A549 (cell line): ENCODE measurements at regions not wholly inside any gene's neighbourhood (a gene's known extent, or its start where the extent isn't known, plus 50 kb on each side); places are given as distances from the start of the nearest gene placed in this dataset.

Experiments used
- ATAC-seq, 2 experiments: fragments of 200-7000 bp in 1 of 2; fragments of >200 bp in 1 of 2; cut with Nextera tagmentation in 1 of 2; cut with Tn5 transposase in 1 of 2; 3 replicates each; pipeline versions ENCODE4 v1.8.0 to v1.9.1; 2018 to 2020; ENCODE audit warnings: mild to moderate bottlenecking in 1 of 2, moderate library complexity in 1 of 2
- CTCF ChIA-PET: fragments of 300-600 bp; sonication (Branson Sonifier 250); formaldehyde crosslinking; extraction: SDS; loops from one replicate; lab custom pipeline; 2021; ENCODE audit warnings: antibody characterized with exemption, inconsistent platforms; lab: Yijun Ruan, JAX
- POLR2A ChIA-PET: fragments of 350-600 bp; formaldehyde crosslinking; extraction: SDS; loops from one replicate; lab custom pipeline; 2021; ENCODE audit warnings: antibody characterized with exemption, inconsistent platforms; lab: Yijun Ruan, JAX
- DNase-seq, 2 experiments: peaks; one replicate each; pipeline versions ENCODE4 v3.0.0 to v3.0.0-alpha.2; 2011 to 2016; ENCODE audit warnings: low read depth in 1 of 2, low spot score in 1 of 2
- FAIRE-seq: peaks from 2 replicates; lab custom pipeline; 2011; peaks lifted over from hg19 to GRCh38; lab: Jason Lieb, UNC
- H3K27ac ChIP-seq, 2 experiments: fragments of >200 bp; sonication (Bioruptor Twin); formaldehyde crosslinking; 3 replicates each; pipeline ENCODE4 v1.5.1; 2016 to 2017
- H3K4me1 ChIP-seq: fragments of >200 bp; sonication (Bioruptor Twin); formaldehyde crosslinking; 3 replicates; pipeline ENCODE4 v1.6.1; 2016
- H3K4me2 ChIP-seq: fragments of >200 bp; sonication (Bioruptor Twin); formaldehyde crosslinking; 3 replicates; pipeline ENCODE4 v1.6.1; 2016
- H3K4me3 ChIP-seq: fragments of >200 bp; sonication (Bioruptor Twin); formaldehyde crosslinking; 3 replicates; pipeline ENCODE4 v1.5.1; 2016
- H3K9me3 ChIP-seq: fragments of >200 bp; sonication (Bioruptor Twin); formaldehyde crosslinking; 3 replicates; pipeline ENCODE4 v1.6.1; 2016
- CBX2 ChIP-seq: fragments of 200-600 bp; sonication (generic); IDR thresholded peaks from 2 replicates; pipeline ENCODE4 v1.6.1; 2016; ENCODE audit warnings: low read depth, mild to moderate bottlenecking, borderline replicate concordance
- CHD2 ChIP-seq: fragments of 150-350 bp; IDR thresholded peaks from 2 replicates; pipeline ENCODE4 v1.6.1; 2014; ENCODE audit warnings: low read length; ENCODE audit not compliant: partially characterized antibody
- EHF ChIP-seq: fragments of 250-450 bp; sonication (Bioruptor Pico); IDR thresholded peaks from 2 replicates; pipeline ENCODE4 v1.5.0; 2020; ENCODE audit warnings: mild to moderate bottlenecking
- ELK1 ChIP-seq: fragments of 150-350 bp; IDR thresholded peaks from 2 replicates; pipeline ENCODE4 v1.6.1; 2014; ENCODE audit warnings: low read depth, mild to moderate bottlenecking, low read length
- EP300 ChIP-seq, 2 experiments: fragments of >200 bp; sonication (Bioruptor Twin); formaldehyde crosslinking; IDR thresholded peaks; 2 replicates in 1 of 2; 3 replicates in 1 of 2; pipeline ENCODE4 v1.6.1; 2016 to 2017
- FOSL2 ChIP-seq, 2 experiments: fragments of 450-650 bp in 1 of 2; fragments of >200 bp in 1 of 2; sonication (Bioruptor Twin) in 1 of 2; formaldehyde crosslinking; IDR thresholded peaks; 2 replicates each; pipeline versions ENCODE4 v1.5.0 to v1.6.1; 2016 to 2020; ENCODE audit warnings: mild to moderate bottlenecking in 1 of 2, moderate library complexity in 1 of 2
- GATA3 ChIP-seq: IDR thresholded peaks from 2 replicates; pipeline ENCODE4 v1.6.1; 2012; ENCODE audit warnings: borderline replicate concordance
- HOXB5 ChIP-seq: fragments of 250-450 bp; sonication (Bioruptor Pico); IDR thresholded peaks from 2 replicates; pipeline ENCODE4 v1.5.0; 2020; ENCODE audit warnings: mild to moderate bottlenecking, moderate library complexity
- JUNB ChIP-seq: fragments of >200 bp; sonication (Bioruptor Twin); formaldehyde crosslinking; IDR thresholded peaks from 2 replicates; pipeline ENCODE4 v1.6.1; 2016
- KDM1A ChIP-seq: fragments of 200-600 bp; sonication (generic); IDR thresholded peaks from 2 replicates; pipeline ENCODE4 v1.6.1; 2016; ENCODE audit warnings: low read depth, mild to moderate bottlenecking
- MAX ChIP-seq: IDR thresholded peaks from 2 replicates; pipeline ENCODE4 v1.6.1; 2012
- MAZ ChIP-seq: fragments of 150-350 bp; IDR thresholded peaks from 2 replicates; pipeline ENCODE4 v1.6.1; 2014; ENCODE audit warnings: antibody characterized with exemption, low read depth, low read length, borderline replicate concordance
- NFE2L2 ChIP-seq: fragments of 150-350 bp; conservative IDR thresholded peaks from 2 replicates; pipeline ENCODE4 v1.6.1; 2014; ENCODE audit warnings: low read length
- NR3C1 ChIP-seq: fragments of >200 bp; sonication (Bioruptor Twin); formaldehyde crosslinking; IDR thresholded peaks from 3 replicates; pipeline ENCODE4 v1.6.1; 2017
- PHF8 ChIP-seq: fragments of 200-600 bp; sonication (generic); IDR thresholded peaks from 2 replicates; pipeline ENCODE4 v1.6.1; 2016; ENCODE audit warnings: low read depth, mild to moderate bottlenecking, antibody characterized with exemption, moderate library complexity, borderline replicate concordance
- RAD21 ChIP-seq, 2 experiments: fragments of >200 bp in 1 of 2; sonication (Bioruptor Twin) in 1 of 2; formaldehyde crosslinking in 1 of 2; IDR thresholded peaks in 1 of 2; conservative IDR thresholded peaks in 1 of 2; 2 replicates in 1 of 2; 3 replicates in 1 of 2; pipeline ENCODE4 v1.6.1; 2012 to 2018; ENCODE audit warnings: inconsistent platforms in 1 of 2
- RCOR1 ChIP-seq: fragments of 150-350 bp; IDR thresholded peaks from 2 replicates; pipeline ENCODE4 v1.6.1; 2014; ENCODE audit warnings: antibody characterized with exemption, low read length, low read depth
- SMC3 ChIP-seq: fragments of >200 bp; sonication (Bioruptor Twin); formaldehyde crosslinking; IDR thresholded peaks from 3 replicates; pipeline ENCODE4 v1.6.1; 2018; ENCODE audit warnings: inconsistent platforms
- TP53 ChIP-seq: fragments of 250-450 bp; sonication (Bioruptor Pico); IDR thresholded peaks from 2 replicates; pipeline ENCODE4 v1.5.0; 2021; ENCODE audit warnings: mild to moderate bottlenecking, moderate library complexity
- ZC3H11A ChIP-seq: fragments of 450-650 bp; IDR thresholded peaks from 2 replicates; pipeline ENCODE4 v1.6.1; 2014; ENCODE audit warnings: antibody characterized with exemption, mild to moderate bottlenecking
- ZNF302 ChIP-seq: fragments of 250-450 bp; sonication (Bioruptor Pico); IDR thresholded peaks from 2 replicates; pipeline ENCODE4 v1.9.0; 2021; ENCODE audit warnings: inconsistent platforms, mild to moderate bottlenecking, moderate library complexity
- WGBS: methylation state at CpG from one replicate; pipeline ENCODE4 v1.1.6; 2017; ENCODE audit errors: missing lambda C conversion rate; 5-methylcytosine and 5-hydroxymethylcytosine counted together
- TF ChIP-seq, protein P1 (sequence below): fragments of 250-450 bp; sonication (Bioruptor Pico); IDR thresholded peaks from 2 replicates; pipeline ENCODE4 v1.5.0; 2021; ENCODE audit warnings: mild to moderate bottlenecking, moderate library complexity, borderline replicate concordance
- TF ChIP-seq, protein P2 (sequence below): fragments of >200 bp; sonication (Bioruptor Twin); formaldehyde crosslinking; IDR thresholded peaks from 3 replicates; pipeline ENCODE4 v1.6.1; 2016
- TF ChIP-seq, protein P3 (sequence below): fragments of >200 bp; sonication (Bioruptor Twin); formaldehyde crosslinking; IDR thresholded peaks from 2 replicates; pipeline ENCODE4 v1.6.1; 2016

DNA sequence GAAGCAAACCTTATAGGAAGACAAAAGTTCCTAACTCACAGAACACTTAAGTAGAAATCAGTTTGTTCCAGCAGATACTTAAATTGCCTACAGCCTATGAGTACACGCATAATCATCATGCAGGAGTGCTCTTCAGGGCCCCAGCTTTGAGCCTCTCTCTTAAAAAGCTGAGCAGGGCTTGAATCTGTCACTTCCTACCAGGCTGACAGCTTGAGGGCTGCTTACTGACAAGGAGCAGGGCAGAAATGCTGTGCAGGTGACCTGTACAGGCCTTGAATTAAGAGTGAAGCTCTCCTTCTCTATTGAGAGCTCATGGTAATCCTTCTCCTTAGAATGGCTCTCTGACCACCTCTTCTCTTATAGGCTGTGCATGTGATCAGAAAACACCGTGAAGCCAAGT, 66.5 kb upstream of the MAST4 start:
- ChIA-PET CTCF (no interaction called here), POLR2A (no interaction called here)
- Histone ChIP-seq H3K9me3 (no peaks in the 10 kb centered on the region), H3K4me3 (no peak overlapping the region), H3K4me1 (no peaks in the 10 kb centered on the region), H3K4me2 (no peak overlapping the region), H3K27ac (no peak overlapping the region)
- FAIRE-seq (no peak), DNase-seq (no peak), ATAC-seq (no peak)
- 14% methylated on average over 2 of the region's 2 CpGs for WGBS
- TF ChIP-seq JUNB, result no peak

DNA sequence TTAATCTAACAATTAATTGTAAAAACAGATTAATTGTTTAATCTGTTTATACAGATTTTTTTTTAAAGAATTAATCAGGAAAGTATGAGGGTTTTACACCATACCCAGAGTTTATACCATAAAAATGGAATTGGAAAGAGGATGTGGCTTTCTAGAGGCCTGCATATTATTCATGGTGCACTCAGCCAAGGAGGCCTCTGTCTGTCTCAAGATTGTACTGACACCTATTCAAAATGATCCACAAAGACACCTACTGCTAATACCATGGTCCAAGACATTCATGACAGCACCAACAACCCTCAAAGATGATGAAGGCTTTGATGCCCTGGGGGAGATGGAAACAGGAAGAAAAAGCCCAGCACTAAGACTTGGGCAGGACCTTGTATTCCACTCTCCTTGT, 58.1 kb upstream of the MAST4 start:
- Histone ChIP-seq H3K9me3 (no peaks in the 10 kb centered on the region), H3K4me3 (no peak overlapping the region), H3K27ac (no peak overlapping the region), H3K4me1 (no peaks in the 10 kb centered on the region), H3K4me2 (no peak overlapping the region)
- no peak for TF ChIP-seq TP53 (CRISPR knock-in tag)
- no peak for TF ChIP-seq CHD2
- TF ChIP-seq FOSL2 (IDR thresholded peaks at IDR 0.05), result no peak
- TF ChIP-seq FOSL2 (CRISPR knock-in tag; IDR thresholded peaks at IDR 0.05), result no peak
- TF ChIP-seq ZNF302, result no peak
- TF ChIP-seq, protein P1, sequence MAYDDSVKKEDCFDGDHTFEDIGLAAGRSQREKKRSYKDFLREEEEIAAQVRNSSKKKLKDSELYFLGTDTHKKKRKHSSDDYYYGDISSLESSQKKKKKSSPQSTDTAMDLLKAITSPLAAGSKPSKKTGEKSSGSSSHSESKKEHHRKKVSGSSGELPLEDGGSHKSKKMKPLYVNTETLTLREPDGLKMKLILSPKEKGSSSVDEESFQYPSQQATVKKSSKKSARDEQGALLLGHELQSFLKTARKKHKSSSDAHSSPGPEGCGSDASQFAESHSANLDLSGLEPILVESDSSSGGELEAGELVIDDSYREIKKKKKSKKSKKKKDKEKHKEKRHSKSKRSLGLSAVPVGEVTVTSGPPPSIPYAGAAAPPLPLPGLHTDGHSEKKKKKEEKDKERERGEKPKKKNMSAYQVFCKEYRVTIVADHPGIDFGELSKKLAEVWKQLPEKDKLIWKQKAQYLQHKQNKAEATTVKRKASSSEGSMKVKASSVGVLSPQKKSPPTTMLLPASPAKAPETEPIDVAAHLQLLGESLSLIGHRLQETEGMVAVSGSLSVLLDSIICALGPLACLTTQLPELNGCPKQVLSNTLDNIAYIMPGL (CRISPR knock-in tag), result no peak
- no peak for TF ChIP-seq MAX
- no peak for TF ChIP-seq CBX2
- TF ChIP-seq HOXB5 (CRISPR knock-in tag), result no peak
- no peak for TF ChIP-seq RCOR1
- TF ChIP-seq, protein P2, sequence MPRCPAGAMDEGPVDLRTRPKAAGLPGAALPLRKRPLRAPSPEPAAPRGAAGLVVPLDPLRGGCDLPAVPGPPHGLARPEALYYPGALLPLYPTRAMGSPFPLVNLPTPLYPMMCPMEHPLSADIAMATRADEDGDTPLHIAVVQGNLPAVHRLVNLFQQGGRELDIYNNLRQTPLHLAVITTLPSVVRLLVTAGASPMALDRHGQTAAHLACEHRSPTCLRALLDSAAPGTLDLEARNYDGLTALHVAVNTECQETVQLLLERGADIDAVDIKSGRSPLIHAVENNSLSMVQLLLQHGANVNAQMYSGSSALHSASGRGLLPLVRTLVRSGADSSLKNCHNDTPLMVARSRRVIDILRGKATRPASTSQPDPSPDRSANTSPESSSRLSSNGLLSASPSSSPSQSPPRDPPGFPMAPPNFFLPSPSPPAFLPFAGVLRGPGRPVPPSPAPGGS, result no peak
- no peak for TF ChIP-seq ZC3H11A
- CTCF ChIA-PET, result no interaction called here
- FAIRE-seq (no peak), DNase-seq (no peak), ATAC-seq (no peak)
- POLR2A ChIA-PET, result no interaction called here

DNA sequence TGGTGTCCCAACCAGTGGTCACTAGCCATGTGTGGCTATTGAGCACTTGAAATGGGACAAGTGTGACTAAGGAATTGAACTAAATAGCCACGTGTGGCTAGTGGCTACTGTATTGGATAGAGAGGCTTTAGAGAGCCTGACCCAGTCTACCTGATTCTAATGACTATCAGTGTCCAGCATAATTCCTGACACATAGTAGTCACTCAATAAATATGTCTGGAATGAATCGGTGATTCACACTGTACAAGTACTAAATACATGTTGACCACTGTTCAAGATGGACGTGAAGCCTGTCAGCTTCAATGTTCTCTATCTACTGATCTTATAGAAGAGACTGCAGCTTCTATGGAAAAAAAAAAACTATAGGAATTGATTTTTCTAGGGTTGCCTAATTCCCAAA, 57.7 kb upstream of the MAST4 start:
- ChIA-PET POLR2A (no interaction called here), CTCF (no interaction called here)
- no peak for ATAC-seq
- no peak for TF ChIP-seq PHF8
- no peak for TF ChIP-seq KDM1A
- TF ChIP-seq SMC3, result no peak
- TF ChIP-seq, protein P2, result no peak
- no peak for TF ChIP-seq NR3C1
- no peak for TF ChIP-seq EP300 (IDR thresholded peaks at IDR 0.05)
- no peak for TF ChIP-seq ELK1
- no peak for TF ChIP-seq GATA3
- TF ChIP-seq EHF (CRISPR knock-in tag), result no peak
- TF ChIP-seq MAZ, result no peak
- TF ChIP-seq NFE2L2, result no peak
- TF ChIP-seq RAD21 (conservative IDR thresholded peaks at IDR 0.05 in 1 of 2, IDR thresholded peaks at IDR 0.05 in 1 of 2), result no peak
- TF ChIP-seq, protein P3, sequence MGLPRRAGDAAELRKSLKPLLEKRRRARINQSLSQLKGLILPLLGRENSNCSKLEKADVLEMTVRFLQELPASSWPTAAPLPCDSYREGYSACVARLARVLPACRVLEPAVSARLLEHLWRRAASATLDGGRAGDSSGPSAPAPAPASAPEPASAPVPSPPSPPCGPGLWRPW, result no peak
- no peak for TF ChIP-seq ZC3H11A
- no peak for TF ChIP-seq MAX
- H3K9me3 ChIP-seq, result no peaks in the 10 kb centered on the region
- no peak overlapping the region for H3K4me2 ChIP-seq
- 12% methylated on average over 3 of the region's 3 CpGs for WGBS
- H3K4me1 ChIP-seq, result no peaks in the 10 kb centered on the region
- no peak for DNase-seq
- FAIRE-seq, result no peak
- no peak overlapping the region for H3K27ac ChIP-seq
- H3K4me3 ChIP-seq, result no peak overlapping the region
